Activated effector memory CD4-positive, alpha-beta T cell treated with anti-CD3 and anti-CD28 coated beads, Interleukin-2, amount 50 U/mL, for 16 hours (primary cell): ENCODE measurements at regions not wholly inside any gene's neighbourhood (a gene's known extent, or its start where the extent isn't known, plus 50 kb on each side); places are given as distances from the start of the nearest gene placed in this dataset.

Experiments used
- DNase-seq: peaks from one replicate; pipeline ENCODE4 v3.0.0-alpha.2; 2020

- no peak for DNase-seq
Measured at GRCh38 chr13:73131247-73131646, 72.4 kb downstream of the KLF5 start.

- no peak for DNase-seq
Measured at GRCh38 chr13:73129023-73129422, 70.2 kb downstream of the KLF5 start.
